GM12874 (cell line): ENCODE measurements at regions not wholly inside any gene's neighbourhood (a gene's known extent, or its start where the extent isn't known, plus 50 kb on each side); places are given as distances from the start of the nearest gene placed in this dataset.

Source experiments
- TF ChIP-seq, protein P1 (sequence below): IDR thresholded peaks from 2 replicates; pipeline ENCODE4 v1.5.1; 2011; ENCODE audit warnings: low read depth, mild to moderate bottlenecking, control low read depth, low read length, moderate library complexity; ENCODE audit not compliant: insufficient read depth

DNA sequence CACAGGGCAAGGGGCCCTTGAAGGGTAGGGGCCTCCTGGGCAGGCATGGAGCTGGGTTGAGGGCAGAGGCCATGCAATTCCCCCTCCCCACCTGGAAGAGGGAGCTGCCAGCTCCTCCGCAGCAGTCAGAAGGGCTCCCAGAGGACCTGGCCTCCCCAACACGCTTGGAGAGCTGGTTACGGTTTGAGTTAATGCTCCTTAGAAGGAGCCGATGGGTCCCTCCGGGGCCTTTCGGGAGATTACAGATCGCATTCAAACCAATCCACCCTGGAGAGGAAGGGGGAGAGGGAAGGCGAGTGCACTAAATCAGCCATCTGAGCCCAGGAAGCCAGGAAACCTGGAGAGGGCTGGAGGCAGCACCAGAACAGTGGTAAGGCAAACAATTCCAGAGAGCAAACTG is 106.3 kb upstream of the CSF3R start:
- TF ChIP-seq, protein P1, sequence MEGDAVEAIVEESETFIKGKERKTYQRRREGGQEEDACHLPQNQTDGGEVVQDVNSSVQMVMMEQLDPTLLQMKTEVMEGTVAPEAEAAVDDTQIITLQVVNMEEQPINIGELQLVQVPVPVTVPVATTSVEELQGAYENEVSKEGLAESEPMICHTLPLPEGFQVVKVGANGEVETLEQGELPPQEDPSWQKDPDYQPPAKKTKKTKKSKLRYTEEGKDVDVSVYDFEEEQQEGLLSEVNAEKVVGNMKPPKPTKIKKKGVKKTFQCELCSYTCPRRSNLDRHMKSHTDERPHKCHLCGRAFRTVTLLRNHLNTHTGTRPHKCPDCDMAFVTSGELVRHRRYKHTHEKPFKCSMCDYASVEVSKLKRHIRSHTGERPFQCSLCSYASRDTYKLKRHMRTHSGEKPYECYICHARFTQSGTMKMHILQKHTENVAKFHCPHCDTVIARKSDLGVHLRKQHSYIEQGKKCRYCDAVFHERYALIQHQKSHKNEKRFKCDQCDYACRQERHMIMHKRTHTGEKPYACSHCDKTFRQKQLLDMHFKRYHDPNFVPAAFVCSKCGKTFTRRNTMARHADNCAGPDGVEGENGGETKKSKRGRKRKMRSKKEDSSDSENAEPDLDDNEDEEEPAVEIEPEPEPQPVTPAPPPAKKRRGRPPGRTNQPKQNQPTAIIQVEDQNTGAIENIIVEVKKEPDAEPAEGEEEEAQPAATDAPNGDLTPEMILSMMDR, result no peak

DNA sequence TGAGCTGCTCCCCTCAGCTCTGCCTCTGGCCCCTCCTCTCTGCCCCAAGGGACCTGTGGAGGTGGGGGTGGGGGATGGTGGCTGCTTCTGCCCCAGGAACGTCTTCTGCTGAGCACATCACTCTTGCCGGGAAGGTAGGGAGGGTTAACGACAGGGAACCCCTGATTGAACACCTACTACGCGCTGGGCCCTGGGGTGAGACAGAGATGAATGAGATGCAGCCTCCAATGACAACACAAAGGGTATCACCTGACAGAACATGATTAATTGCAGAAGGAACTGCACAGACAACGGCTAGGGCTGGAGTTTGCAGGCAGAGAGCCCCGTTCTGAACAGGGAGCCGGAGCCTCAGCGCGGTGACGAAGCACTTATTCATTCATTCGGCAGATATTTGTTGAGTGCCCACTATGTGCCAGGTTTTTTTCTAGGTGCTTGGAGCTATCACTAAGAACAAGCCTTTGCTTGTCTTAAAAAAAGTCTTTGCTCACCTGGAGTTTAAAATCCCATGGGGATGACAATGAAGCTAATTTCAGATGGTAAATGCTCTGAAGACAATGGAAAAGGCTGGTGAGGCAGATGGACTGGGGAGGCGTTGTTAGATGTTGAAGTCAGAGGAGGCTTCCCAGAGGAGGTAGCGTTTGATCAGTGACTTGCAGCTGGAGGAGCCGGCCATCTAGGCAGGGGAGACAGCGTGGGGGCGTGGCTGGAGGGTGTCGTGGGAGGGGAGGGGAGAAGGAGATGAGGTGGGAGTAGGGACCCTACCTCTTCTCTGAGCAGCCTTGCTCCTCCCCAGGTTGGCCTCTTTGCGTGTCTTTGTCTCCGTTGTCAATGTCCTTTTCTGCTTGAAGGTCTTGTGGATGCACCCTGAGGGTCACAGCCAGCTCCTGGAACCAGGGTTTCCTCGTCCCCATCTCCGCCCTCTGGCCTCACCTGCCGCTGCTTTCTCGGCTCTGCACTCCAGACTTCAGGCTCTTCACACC is 103.1 kb upstream of the CSF3R start:
- TF ChIP-seq, protein P1, result no peak

DNA sequence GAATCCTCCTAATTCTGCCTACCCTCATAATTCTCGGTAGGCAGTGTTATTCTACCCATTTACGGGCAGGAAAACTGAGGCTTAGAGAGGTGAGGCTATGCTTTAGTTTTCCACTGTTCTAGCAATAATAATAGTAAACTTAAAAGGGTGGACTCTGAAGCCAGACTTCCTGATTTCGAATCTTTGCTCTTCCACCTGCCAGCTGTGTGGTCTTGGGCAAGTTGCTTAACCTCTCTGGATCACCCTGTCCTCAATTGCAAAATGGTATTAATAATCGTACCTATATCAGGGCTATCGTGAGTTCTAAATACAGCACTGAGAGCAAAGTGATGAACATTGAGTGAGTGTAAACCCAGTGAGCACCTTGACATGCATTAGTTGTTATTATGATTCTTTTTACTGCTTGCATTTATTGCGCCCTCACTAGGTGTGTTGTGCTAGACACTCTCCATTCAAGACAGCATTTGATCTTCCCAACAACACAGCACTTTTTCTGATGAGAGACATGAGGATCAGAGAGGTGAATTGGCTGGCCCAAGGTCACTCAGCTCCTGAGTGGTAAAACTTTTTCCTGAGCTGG is 102.3 kb upstream of the CSF3R start:
- TF ChIP-seq, protein P1, result no peak

DNA sequence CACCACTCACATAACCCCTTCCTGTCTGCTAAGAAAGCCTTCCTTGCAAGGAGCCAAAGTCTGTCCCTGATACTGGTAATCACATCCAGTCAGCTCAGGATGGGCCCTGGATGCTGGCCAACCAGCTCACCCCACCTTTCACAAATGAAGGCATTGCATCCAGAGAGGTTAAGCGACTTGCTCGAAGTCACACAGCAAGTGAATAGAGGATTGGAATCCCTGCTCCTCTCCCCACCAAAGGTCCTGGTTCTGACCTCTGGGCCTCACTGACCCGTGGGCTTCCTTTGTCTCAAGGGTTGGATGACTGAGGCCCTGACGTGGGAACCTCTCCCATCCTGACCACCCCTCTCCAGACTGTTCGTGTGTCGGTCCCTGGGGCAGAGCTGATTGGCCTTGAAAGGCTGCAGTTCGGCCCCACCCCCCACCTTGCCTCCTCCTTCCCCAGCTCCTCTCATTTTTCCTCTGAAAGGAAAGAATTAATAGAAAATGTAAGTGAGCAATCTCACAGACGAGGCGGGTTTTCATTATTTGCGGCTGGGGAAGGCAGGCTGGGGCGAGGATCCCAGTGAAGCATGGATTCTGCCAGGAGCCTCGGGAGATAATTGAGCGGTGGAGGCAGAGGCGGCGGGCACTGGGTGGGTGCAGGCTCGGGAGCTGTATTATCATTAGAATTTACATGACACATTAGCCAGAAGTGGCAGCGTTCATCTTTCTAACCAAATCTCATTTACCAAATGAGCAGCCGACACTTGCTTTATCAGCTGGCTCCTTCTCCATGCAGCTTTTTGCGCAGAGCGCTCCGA is 101.5 kb upstream of the CSF3R start:
- TF ChIP-seq, protein P1, result no peak

DNA sequence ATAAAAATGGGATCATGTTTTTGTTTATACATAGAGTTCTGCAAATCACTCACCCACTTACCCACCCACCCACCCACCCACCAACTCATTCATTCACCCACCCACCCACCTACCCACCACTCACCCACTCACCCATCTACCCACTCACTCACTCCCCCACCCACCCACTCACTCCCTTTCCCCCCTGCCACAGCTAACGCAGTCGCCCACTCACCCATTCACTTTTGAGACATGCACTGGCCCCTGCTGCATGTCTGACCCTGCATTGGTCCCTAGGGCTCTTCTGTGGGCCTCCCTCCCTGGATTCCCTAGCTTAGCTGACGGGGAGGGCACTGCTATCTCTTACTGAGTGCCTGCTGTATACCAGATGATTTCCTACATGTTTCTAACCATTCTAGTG is 100.4 kb upstream of the CSF3R start:
- TF ChIP-seq, protein P1, result no peak

DNA sequence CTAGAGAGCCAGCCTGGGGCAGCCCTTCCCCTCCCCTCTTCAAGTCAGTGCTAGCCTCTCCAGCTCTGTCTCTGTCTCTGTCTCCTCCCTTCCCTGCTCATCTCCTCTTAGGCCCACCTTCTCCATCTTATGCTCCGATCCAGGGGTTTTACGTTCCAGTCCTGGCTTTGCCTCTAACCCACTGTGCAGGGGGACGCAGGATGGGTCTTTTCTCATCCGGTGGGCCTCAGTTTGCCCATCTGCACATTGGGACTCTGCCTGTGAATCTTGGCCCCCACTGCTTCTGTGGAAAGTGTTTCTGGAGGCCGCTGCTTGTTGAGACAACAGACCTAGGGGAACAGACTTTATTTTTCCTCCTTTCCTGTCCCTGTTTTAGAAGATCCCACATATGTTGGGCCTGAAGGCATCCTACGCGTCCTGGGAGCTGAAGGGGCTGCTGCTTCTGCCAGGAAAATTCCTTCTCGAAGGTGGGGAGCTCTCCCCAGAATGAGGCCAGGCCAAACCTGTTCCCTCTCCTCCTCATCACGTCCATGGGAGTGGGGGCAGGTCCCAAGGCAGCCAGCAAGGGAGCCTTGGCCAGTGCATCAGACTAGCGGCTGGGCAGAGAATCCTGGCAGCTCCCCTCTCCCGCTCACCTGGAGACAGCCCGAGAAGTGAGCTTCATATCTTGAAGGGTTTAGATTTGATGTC is 99.5 kb upstream of the CSF3R start:
- TF ChIP-seq, protein P1, result no peak
